GM12891 (cell line): ENCODE measurements at regions not wholly inside any gene's neighbourhood (a gene's known extent, or its start where the extent isn't known, plus 50 kb on each side); places are given as distances from the start of the nearest gene placed in this dataset.

ENCODE experiments used
- POU2F2 ChIP-seq: IDR thresholded peaks from 2 replicates; pipeline ENCODE4 v1.6.1; 2011; ENCODE audit warnings: low read depth, mild to moderate bottlenecking, control low read depth, low read length, moderate library complexity
- TAF1 ChIP-seq: IDR thresholded peaks from 2 replicates; pipeline ENCODE4 v1.6.1; 2011; ENCODE audit warnings: low read depth, low read length, control low read depth

DNA sequence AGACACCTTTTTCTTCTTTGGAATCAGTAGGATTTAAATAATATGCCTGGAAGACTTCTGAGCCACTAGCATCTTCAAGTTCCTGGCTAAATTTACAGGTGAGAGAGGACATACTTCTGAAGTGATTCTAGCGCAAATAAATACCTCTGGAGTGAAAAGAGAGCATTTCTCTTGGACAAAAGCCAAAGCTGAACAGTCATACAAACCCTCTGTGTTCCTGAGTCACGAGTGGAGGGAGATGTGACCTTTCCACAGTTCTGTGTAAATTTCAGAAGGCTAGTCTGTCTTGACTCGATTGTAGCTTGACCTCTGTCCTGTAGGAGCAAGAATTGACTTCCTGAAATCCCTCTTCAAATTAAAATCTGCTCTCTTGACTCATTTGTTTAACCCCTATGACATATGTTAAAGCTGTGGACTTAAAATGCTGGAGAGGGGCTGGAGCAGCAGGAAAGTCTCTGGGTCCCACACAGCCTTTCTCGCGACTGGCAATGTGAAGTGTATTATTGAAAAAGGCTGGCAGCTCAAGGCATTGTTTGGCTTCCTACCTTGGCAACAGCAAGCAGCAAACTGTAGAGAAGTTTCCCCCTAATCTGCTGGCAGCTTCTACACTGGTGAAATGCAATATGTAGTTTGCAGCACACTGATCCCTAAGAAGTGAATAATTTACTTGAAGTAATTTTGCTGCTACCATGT is 79.6 kb upstream of the GCFC2 start:
- TF ChIP-seq POU2F2, result no peak
- no peak for TF ChIP-seq TAF1
